GM12878 (cell line): ENCODE measurements at regions not wholly inside any gene's neighbourhood (a gene's known extent, or its start where the extent isn't known, plus 50 kb on each side); places are given as distances from the start of the nearest gene placed in this dataset.

Source experiments
- ATAC-seq: fragments of 200-7000 bp; cut with Tn5 transposase; 3 replicates; pipeline ENCODE4 v1.9.1; 2020; ENCODE audit warnings: mild to moderate bottlenecking, moderate library complexity
- BruUV-seq: library from RNA; stranded (reverse); fragments of 400-500 nt; replicated peaks from 2 replicates; lab custom pipeline; 2021; lab: Mats Ljungman, UMichigan
- CTCF ChIA-PET: fragments of 300-600 bp; sonication (Branson Sonifier 250); formaldehyde crosslinking; extraction: SDS; loops from one replicate; lab custom pipeline; 2021; ENCODE audit warnings: inconsistent platforms; lab: Yijun Ruan, JAX
- POLR2A ChIA-PET: fragments of 350-600 bp; formaldehyde crosslinking; extraction: SDS; loops from one replicate; lab custom pipeline; 2021; ENCODE audit warnings: inconsistent platforms; lab: Charles Lee
- RAD21 ChIA-PET: fragments of 300-600 bp; sonication (Branson Sonifier 250); formaldehyde crosslinking; loops from one replicate; lab custom pipeline; 2023; ENCODE audit warnings: antibody characterized with exemption; ENCODE audit not compliant: unreplicated experiment; lab: Charles Lee
- SMC1A ChIA-PET: fragments of 300-600 bp; sonication (Branson Sonifier 250); formaldehyde crosslinking; loops from one replicate; lab custom pipeline; 2023; ENCODE audit not compliant: unreplicated experiment, uncharacterized antibody; lab: Charles Lee
- DNase-seq: peaks from one replicate; pipeline ENCODE4 v3.0.0-alpha.2; 2011; ENCODE audit warnings: low read depth, low spot score
- FAIRE-seq: peaks from 3 replicates; lab custom pipeline; 2011; peaks lifted over from hg19 to GRCh38; lab: Jason Lieb, UNC
- H2AFZ ChIP-seq: 2 replicates; pipeline ENCODE4 v1.6.0; 2011; ENCODE audit warnings: low read depth, low read length, control low read depth; ENCODE audit not compliant: control insufficient read depth
- H3K27ac ChIP-seq: 2 replicates; pipeline ENCODE4 v1.5.1; 2011; ENCODE audit warnings: control low read depth; ENCODE audit not compliant: control insufficient read depth, insufficient read depth
- H3K27me3 ChIP-seq, 2 experiments: replicated peaks in 1 of 2; 2 replicates each; pipeline versions ENCODE4 v1.6.0 to v1.6.1; 2011; ENCODE audit warnings: low read length in 1 of 2; ENCODE audit not compliant: control insufficient read depth in 2 of 2, insufficient read depth in 2 of 2
- H3K36me3 ChIP-seq, 2 experiments: 2 replicates each; pipeline ENCODE4 v1.5.1; 2011; ENCODE audit warnings: low read length in 1 of 2; ENCODE audit not compliant: control insufficient read depth in 2 of 2, insufficient read depth in 2 of 2
- H3K4me1 ChIP-seq: 2 replicates; pipeline ENCODE4 v1.6.1; 2011; ENCODE audit warnings: mild to moderate bottlenecking, low read length, moderate library complexity, mixed read lengths; ENCODE audit not compliant: control insufficient read depth, insufficient read depth
- H3K4me2 ChIP-seq: 2 replicates; pipeline ENCODE4 v1.6.0; 2011; ENCODE audit warnings: control low read depth; ENCODE audit not compliant: control insufficient read depth, insufficient read depth
- H3K4me3 ChIP-seq: fragments of 200-600 bp; sonication (generic); 2 replicates; pipeline ENCODE4 v1.5.1; 2016
- H3K79me2 ChIP-seq: 2 replicates; pipeline ENCODE4 v1.6.0; 2011; ENCODE audit warnings: low read length; ENCODE audit not compliant: control insufficient read depth, insufficient read depth
- H3K9ac ChIP-seq: 2 replicates; pipeline ENCODE4 v1.8.0; 2011; ENCODE audit warnings: low read length, control low read depth, mixed read lengths; ENCODE audit not compliant: control insufficient read depth, insufficient read depth
- H3K9me3 ChIP-seq: replicated peaks from 3 replicates; pipeline ENCODE4 v1.5.1; 2011; ENCODE audit warnings: mild to moderate bottlenecking, low read length; ENCODE audit not compliant: control insufficient read depth, insufficient read depth
- H4K20me1 ChIP-seq: 2 replicates; pipeline ENCODE4 v1.6.0; 2011; ENCODE audit not compliant: control insufficient read depth, insufficient read depth
- IKZF1 ChIP-seq: fragments of 450-650 bp; conservative IDR thresholded peaks from 2 replicates; pipeline ENCODE4 v1.6.1; 2017; ENCODE audit warnings: antibody characterized with exemption, mild to moderate bottlenecking
- NR2F1 ChIP-seq: fragments of 450-650 bp; conservative IDR thresholded peaks from 2 replicates; pipeline ENCODE4 v1.6.1; 2017; ENCODE audit warnings: mild to moderate bottlenecking
- RELB ChIP-seq: fragments of 450-650 bp; IDR thresholded peaks from 2 replicates; pipeline ENCODE4 v1.6.1; 2017; ENCODE audit warnings: low read depth, mild to moderate bottlenecking, moderate library complexity
- WGBS: methylation state at CpG from one replicate; pipeline ENCODE4 v1.1.6; 2016; ENCODE audit warnings: low lambda C conversion rate; ENCODE audit not compliant: insufficient replicate concordance, insufficient coverage; ENCODE audit errors: missing lambda C conversion rate; 5-methylcytosine and 5-hydroxymethylcytosine counted together
- in situ Hi-C: fragments of 300-500 bp; cut with MboI; formaldehyde crosslinking; loops from 9 replicates; pipeline ENCODE4 v1.14.3; 2018; ENCODE audit warnings: mixed read lengths
- intact Hi-C: fragments of 100-400 bp; cut with micrococcal nuclease; formaldehyde crosslinking; loops from one replicate; pipeline ENCODE4 v1.14.2; 2022; ENCODE audit not compliant: unreplicated experiment
- TF ChIP-seq, protein P1 (sequence below), 3 experiments: IDR thresholded peaks in 2 of 3; conservative IDR thresholded peaks in 1 of 3; 2 replicates each; pipeline ENCODE4 v1.5.1; 2011; ENCODE audit warnings: low read depth in 3 of 3, low read length in 3 of 3, mild to moderate bottlenecking in 3 of 3, control low read depth in 2 of 3, moderate library complexity in 2 of 3, inconsistent platforms in 1 of 3, mixed read lengths in 1 of 3; ENCODE audit not compliant: control insufficient read depth in 2 of 3, insufficient read depth in 1 of 3; ENCODE audit errors: extremely low read depth in 1 of 3

DNA sequence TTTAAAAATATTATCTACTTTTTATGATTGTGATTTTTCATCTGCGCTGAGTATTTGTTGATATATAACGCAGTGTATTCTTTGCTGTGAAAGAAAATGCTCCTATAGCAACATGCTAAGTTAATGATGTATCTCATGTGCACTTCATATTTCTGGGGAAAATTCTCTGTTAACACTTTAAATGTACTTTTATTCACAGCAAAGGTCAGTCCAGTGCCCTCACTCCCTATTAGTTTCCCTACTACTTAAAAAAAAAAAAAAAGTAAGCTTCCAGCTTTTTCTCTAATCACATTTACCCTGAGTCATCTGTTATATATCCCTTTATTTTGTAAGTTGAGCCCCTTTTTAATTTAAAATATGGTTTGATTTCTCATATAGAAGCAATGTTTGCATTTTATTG lies 219.8 kb downstream of the AEBP2 start:
- no peak for ATAC-seq
- H3K4me2 ChIP-seq = no peak overlapping the region
- in situ Hi-C loops = no loop called here
- H3K27me3 ChIP-seq = no peaks in the 10 kb centered on the region
- H4K20me1 ChIP-seq = no peaks in the 10 kb centered on the region
- no TSS peak for BruUV-seq
- H2AFZ ChIP-seq = no peak overlapping the region
- WGBS = 100% methylated on average over 2 of the region's 2 CpGs
- TF ChIP-seq IKZF1 (no peak), NR2F1 (no peak), RELB (no peak)
- TF ChIP-seq, protein P1, sequence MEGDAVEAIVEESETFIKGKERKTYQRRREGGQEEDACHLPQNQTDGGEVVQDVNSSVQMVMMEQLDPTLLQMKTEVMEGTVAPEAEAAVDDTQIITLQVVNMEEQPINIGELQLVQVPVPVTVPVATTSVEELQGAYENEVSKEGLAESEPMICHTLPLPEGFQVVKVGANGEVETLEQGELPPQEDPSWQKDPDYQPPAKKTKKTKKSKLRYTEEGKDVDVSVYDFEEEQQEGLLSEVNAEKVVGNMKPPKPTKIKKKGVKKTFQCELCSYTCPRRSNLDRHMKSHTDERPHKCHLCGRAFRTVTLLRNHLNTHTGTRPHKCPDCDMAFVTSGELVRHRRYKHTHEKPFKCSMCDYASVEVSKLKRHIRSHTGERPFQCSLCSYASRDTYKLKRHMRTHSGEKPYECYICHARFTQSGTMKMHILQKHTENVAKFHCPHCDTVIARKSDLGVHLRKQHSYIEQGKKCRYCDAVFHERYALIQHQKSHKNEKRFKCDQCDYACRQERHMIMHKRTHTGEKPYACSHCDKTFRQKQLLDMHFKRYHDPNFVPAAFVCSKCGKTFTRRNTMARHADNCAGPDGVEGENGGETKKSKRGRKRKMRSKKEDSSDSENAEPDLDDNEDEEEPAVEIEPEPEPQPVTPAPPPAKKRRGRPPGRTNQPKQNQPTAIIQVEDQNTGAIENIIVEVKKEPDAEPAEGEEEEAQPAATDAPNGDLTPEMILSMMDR (IDR thresholded peaks at IDR 0.05 in 2 of 3, conservative IDR thresholded peaks at IDR 0.05 in 1 of 3; ENCODE audit: control insufficient read depth in 2 of 3, extremely low read depth in 1 of 3, insufficient read depth in 1 of 3, low read depth in 3 of 3, low read length in 3 of 3) = no peak
- DNase-seq = no peak
- H3K4me3 ChIP-seq = no peak overlapping the region
- POLR2A ChIA-PET = no interaction called here
- intact Hi-C loops = no loop called here
- no peak overlapping the region for H3K27ac ChIP-seq
- H3K9ac ChIP-seq = no peak overlapping the region
- H3K4me1 ChIP-seq = no peaks in the 10 kb centered on the region
- CTCF ChIA-PET = no interaction called here
- no peak for FAIRE-seq
- H3K9me3 ChIP-seq = no peaks in the 10 kb centered on the region
- H3K36me3 ChIP-seq = no peaks in the 10 kb centered on the region
- SMC1A ChIA-PET = no interaction called here
- no peaks in the 10 kb centered on the region for H3K79me2 ChIP-seq
- RAD21 ChIA-PET = no interaction called here
